Activated CD4-positive, alpha-beta memory T cell treated with anti-CD3 and anti-CD28 coated beads, Interleukin-2, amount 10 ng/mL, durations not matched to agents 7 days and 5 days (primary cell): ENCODE measurements at regions not wholly inside any gene's neighbourhood (a gene's known extent, or its start where the extent isn't known, plus 50 kb on each side); places are given as distances from the start of the nearest gene placed in this dataset.

ENCODE experiments used
- CTCF ChIA-PET: fragments of 350-600 bp; sonication (Branson Sonifier 250); formaldehyde crosslinking; loops from one replicate; lab custom pipeline; 2021; ENCODE audit warnings: antibody characterized with exemption, inconsistent platforms; lab: Charles Lee
- POLR2A ChIA-PET: fragments of 350-600 bp; sonication (Branson Sonifier 250); formaldehyde crosslinking; loops from one replicate; lab custom pipeline; 2021; ENCODE audit warnings: antibody characterized with exemption; lab: Charles Lee
- DNase-seq: peaks from one replicate; pipeline ENCODE4 v3.0.0-alpha.2; 2020
- H3K27ac Mint-ChIP-seq: one replicate; pipeline ENCODE4 v1.8.0; 2021; ENCODE audit warnings: mild to moderate bottlenecking, mixed read lengths
- H3K27me3 Mint-ChIP-seq: one replicate; pipeline ENCODE4 v1.8.0; 2021; ENCODE audit warnings: mixed read lengths
- H3K36me3 Mint-ChIP-seq: one replicate; pipeline ENCODE4 v1.8.0; 2021; ENCODE audit warnings: low read depth, mixed read lengths
- H3K4me1 Mint-ChIP-seq: one replicate; pipeline ENCODE4 v1.8.0; 2021; ENCODE audit warnings: mixed read lengths
- H3K4me3 Mint-ChIP-seq: one replicate; pipeline ENCODE4 v1.8.0; 2021; ENCODE audit warnings: mild to moderate bottlenecking, mixed read lengths
- H3K9me3 Mint-ChIP-seq: one replicate; pipeline ENCODE4 v1.8.0; 2021; ENCODE audit warnings: mixed read lengths

DNA sequence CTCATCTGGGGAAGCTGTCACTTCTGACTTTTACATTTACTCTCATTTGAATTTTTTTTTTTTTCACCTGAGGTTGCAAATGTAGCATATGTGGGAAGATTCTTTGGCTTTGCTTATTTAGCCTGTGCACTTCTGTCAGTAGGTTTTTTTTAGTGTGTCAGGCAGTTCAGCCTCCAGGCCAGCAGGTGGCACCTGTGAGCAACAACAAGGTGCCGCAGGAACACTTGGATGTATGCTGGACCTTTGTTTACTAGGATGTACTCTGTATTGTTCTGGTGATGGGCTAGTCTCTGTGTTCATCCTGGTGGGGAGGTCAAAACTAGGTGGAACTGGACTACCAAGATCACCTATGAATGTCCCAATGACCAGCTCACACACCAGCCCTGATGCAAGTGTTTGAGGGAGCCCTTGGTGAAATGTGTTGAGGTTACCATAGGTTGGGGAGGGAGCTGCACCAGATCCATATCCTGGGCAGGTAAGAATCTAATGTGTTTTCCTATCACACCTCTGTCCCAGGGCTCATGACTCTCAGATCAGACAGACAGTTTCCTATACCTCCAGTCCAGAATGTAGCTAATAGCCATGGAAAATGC lies 618.2 kb downstream of the BRINP3 start:
- POLR2A ChIA-PET: no interaction called here
- peak; percentile 20 for DNase-seq
- no peaks in the 10 kb centered on the region for H3K27me3 Mint-ChIP-seq
- CTCF ChIA-PET: interaction anchor here (0.7 to 0.8 kb wide), 2 partner anchors 9 to 12 kb away, joined by 3 to 4 read pairs; no protein-coding TSS in a partner anchor
- no peak overlapping the region for H3K4me3 Mint-ChIP-seq
- no peaks in the 10 kb centered on the region for H3K4me1 Mint-ChIP-seq
- no peak overlapping the region for H3K27ac Mint-ChIP-seq
- no peaks in the 10 kb centered on the region for H3K36me3 Mint-ChIP-seq
- peaks cover 7% of the 10 kb centered on the region for H3K9me3 Mint-ChIP-seq

- no peaks in the 10 kb centered on the region for H3K4me1 Mint-ChIP-seq
- H3K4me3 Mint-ChIP-seq: no peak overlapping the region
- no peak for DNase-seq
- ChIA-PET CTCF (no interaction called here), POLR2A (no interaction called here)
- no peaks in the 10 kb centered on the region for H3K36me3 Mint-ChIP-seq
- H3K9me3 Mint-ChIP-seq: no peaks in the 10 kb centered on the region
- no peaks in the 10 kb centered on the region for H3K27me3 Mint-ChIP-seq
- no peak overlapping the region for H3K27ac Mint-ChIP-seq
These were observed 611.1 kb downstream of the BRINP3 start for GRCh38 chr1:189866606-189867005.

DNA sequence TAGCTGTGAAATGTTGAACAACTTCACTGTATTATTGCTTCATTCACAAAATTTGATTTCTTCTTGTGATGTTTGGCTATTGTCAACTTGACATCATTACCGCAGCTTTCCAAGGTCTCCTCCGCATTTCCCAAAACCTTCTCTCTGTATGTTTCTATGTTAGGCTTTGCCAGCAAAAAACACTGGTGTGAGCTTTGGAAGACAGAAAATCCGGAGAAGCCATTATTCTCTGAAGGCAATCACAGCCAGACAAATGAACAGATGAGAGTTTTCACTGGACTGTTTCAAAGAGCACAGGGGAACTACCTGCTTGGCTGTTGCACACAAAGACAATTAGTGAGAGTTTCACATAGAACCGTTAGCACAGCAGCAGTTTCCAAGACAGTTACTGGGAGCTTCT lies 609.6 kb downstream of the BRINP3 start:
- DNase-seq: no peak
- no peak overlapping the region for H3K4me3 Mint-ChIP-seq
- no peaks in the 10 kb centered on the region for H3K9me3 Mint-ChIP-seq
- H3K36me3 Mint-ChIP-seq: no peaks in the 10 kb centered on the region
- ChIA-PET POLR2A (no interaction called here), CTCF (interaction anchor here (1.7 kb wide), 1 partner anchor 8 kb away, joined by 4 read pairs; no protein-coding TSS in a partner anchor)
- H3K4me1 Mint-ChIP-seq: no peaks in the 10 kb centered on the region
- H3K27me3 Mint-ChIP-seq: no peaks in the 10 kb centered on the region
- no peak overlapping the region for H3K27ac Mint-ChIP-seq

DNA sequence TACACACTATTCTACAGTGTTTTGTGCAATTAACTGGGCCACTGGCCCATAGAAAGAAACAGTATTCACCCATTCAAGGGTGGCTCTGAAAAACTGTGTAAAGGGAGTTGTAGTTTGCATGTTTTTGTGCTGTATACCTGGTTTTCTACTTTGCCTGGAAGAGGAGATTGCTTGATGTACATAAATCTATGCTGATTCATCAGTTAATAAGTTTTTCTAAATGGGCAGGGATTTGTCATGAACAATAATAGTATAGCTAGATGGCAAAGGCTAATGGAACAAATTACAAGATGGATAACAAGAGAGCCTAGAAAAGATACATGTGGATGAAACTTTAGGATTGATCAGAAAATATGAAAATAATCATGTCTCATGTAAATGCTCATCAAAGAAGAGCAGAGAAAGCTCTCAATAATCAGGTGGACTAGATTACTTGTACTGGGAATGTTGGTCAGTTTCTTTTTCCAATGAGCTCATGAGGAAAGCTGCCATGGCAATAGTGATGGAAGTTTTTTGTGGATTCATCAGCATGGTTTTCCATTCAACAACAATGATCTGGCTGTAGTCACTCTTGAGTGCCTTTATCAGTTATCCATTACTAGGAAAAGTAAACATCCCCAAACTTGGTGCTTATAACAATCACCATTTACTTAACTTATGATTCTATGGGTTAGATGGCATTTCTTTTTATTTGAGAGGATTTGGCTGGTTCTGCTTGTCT lies 602.8 kb downstream of the BRINP3 start:
- ChIA-PET POLR2A (no interaction called here), CTCF (no interaction called here)
- Mint-ChIP-seq H3K9me3 (no peaks in the 10 kb centered on the region), H3K4me3 (no peak overlapping the region), H3K4me1 (no peaks in the 10 kb centered on the region), H3K36me3 (no peaks in the 10 kb centered on the region), H3K27me3 (no peaks in the 10 kb centered on the region), H3K27ac (no peak overlapping the region)
- no peak for DNase-seq

DNA sequence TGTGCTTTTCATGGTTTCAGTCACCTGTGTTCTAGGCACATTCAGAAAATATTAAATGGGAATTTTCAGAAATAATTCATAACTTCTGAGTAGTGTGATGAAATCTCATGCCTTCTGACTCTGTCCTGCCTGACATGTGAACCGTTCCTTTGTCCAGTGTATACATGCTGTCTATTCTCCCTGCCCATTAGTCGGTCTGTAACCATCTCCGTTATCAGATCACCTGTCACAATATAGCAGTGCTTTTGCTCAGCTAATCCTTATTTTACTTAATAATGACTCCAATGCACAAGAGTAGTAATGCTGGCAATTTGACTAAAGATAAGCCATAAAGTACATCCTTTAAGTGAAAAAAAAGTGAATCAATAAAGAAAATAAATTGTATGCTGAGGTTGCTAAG lies 597.5 kb downstream of the BRINP3 start:
- Mint-ChIP-seq H3K4me3 (no peak overlapping the region), H3K27me3 (no peaks in the 10 kb centered on the region), H3K9me3 (peaks cover 5% of the 10 kb centered on the region), H3K36me3 (no peaks in the 10 kb centered on the region), H3K27ac (no peak overlapping the region), H3K4me1 (no peaks in the 10 kb centered on the region)
- POLR2A ChIA-PET: no interaction called here
- CTCF ChIA-PET: no interaction called here
- DNase-seq: no peak

- CTCF ChIA-PET: no interaction called here
- Mint-ChIP-seq H3K4me1 (no peaks in the 10 kb centered on the region), H3K9me3 (peaks cover 8% of the 10 kb centered on the region), H3K36me3 (no peaks in the 10 kb centered on the region), H3K27ac (no peak overlapping the region), H3K27me3 (no peaks in the 10 kb centered on the region), H3K4me3 (no peak overlapping the region)
- DNase-seq: no peak
- POLR2A ChIA-PET: no interaction called here
These were observed 577.8 kb downstream of the BRINP3 start for GRCh38 chr1:189899686-189900425.

DNA sequence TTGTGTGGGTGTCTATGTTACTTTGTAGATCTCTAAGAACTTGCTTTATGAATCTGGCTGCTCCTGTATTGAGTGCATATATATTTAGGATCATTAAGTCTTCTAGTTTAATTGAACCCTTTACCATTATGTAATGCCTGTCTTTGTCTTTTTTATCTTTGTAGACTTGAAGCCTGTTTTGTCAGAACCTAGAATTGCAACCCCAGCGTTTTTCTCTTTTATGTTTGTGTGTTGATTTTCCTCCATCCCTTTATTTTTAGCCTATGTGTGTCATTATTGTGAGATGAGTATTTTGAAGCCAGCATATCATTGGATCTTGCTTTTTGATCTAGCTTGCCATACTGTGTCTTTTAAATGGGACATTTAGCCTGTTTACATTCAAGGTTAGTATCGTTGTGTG lies 573.2 kb downstream of the BRINP3 start:
- Mint-ChIP-seq H3K27me3 (no peaks in the 10 kb centered on the region), H3K4me3 (no peak overlapping the region), H3K36me3 (no peaks in the 10 kb centered on the region), H3K9me3 (peaks cover 14% of the 10 kb centered on the region), H3K27ac (no peak overlapping the region), H3K4me1 (no peaks in the 10 kb centered on the region)
- DNase-seq: no peak
- ChIA-PET POLR2A (no interaction called here), CTCF (no interaction called here)

- H3K4me1 Mint-ChIP-seq: no peaks in the 10 kb centered on the region
- H3K27me3 Mint-ChIP-seq: no peaks in the 10 kb centered on the region
- H3K4me3 Mint-ChIP-seq: no peak overlapping the region
- POLR2A ChIA-PET: no interaction called here
- no peaks in the 10 kb centered on the region for H3K36me3 Mint-ChIP-seq
- CTCF ChIA-PET: no interaction called here
- H3K27ac Mint-ChIP-seq: no peak overlapping the region
- no peak for DNase-seq
- peaks cover 13% of the 10 kb centered on the region for H3K9me3 Mint-ChIP-seq
These were observed 569.6 kb downstream of the BRINP3 start for GRCh38 chr1:189908113-189908512.

DNA sequence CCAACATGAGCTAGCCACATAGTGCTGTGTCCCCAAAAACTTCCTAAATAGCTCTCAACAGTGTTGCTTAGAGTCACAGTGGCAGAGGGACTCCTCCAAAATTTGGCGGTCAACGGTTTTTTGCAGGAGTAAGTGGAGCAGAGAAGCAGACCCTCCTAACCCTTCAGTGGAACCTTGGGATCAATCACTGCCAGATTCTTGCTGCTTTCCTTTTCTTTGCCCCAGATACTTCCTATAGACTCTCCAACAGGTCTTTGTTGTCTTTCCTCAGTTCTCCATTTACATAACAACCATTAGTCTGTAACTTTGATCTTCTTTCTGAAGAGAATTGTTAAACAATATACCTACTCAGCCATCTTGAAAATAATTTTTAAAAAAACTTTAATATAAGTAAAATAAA lies 556.1 kb downstream of the BRINP3 start:
- ChIA-PET CTCF (no interaction called here), POLR2A (no interaction called here)
- Mint-ChIP-seq H3K27me3 (no peaks in the 10 kb centered on the region), H3K4me3 (no peak overlapping the region), H3K9me3 (peaks cover 10% of the 10 kb centered on the region), H3K4me1 (no peaks in the 10 kb centered on the region), H3K27ac (no peak overlapping the region), H3K36me3 (no peaks in the 10 kb centered on the region)
- DNase-seq: no peak

DNA sequence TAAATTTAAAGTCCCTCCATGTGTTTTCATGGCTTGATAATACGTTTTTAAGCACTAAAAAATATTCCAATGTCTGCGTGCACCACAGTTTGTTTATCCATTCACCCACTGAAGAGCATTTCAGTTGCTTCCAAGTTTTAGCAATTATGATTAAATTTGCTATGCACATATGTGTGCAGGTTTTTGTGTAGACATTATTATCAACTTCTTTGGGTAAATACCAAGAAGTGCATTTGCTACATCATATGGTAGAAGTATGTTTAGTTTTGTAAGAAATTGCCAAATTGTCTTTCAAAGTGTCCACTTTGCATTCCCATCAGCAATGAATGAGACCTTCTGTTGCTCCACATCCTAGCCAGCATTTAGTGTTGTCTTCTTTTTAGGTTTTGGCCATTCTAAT lies 550.0 kb downstream of the BRINP3 start:
- H3K27me3 Mint-ChIP-seq: no peaks in the 10 kb centered on the region
- no peak overlapping the region for H3K27ac Mint-ChIP-seq
- DNase-seq: no peak
- H3K9me3 Mint-ChIP-seq: peaks cover 4% of the 10 kb centered on the region
- no peaks in the 10 kb centered on the region for H3K36me3 Mint-ChIP-seq
- H3K4me1 Mint-ChIP-seq: no peaks in the 10 kb centered on the region
- no peak overlapping the region for H3K4me3 Mint-ChIP-seq
- CTCF ChIA-PET: no interaction called here
- POLR2A ChIA-PET: no interaction called here

DNA sequence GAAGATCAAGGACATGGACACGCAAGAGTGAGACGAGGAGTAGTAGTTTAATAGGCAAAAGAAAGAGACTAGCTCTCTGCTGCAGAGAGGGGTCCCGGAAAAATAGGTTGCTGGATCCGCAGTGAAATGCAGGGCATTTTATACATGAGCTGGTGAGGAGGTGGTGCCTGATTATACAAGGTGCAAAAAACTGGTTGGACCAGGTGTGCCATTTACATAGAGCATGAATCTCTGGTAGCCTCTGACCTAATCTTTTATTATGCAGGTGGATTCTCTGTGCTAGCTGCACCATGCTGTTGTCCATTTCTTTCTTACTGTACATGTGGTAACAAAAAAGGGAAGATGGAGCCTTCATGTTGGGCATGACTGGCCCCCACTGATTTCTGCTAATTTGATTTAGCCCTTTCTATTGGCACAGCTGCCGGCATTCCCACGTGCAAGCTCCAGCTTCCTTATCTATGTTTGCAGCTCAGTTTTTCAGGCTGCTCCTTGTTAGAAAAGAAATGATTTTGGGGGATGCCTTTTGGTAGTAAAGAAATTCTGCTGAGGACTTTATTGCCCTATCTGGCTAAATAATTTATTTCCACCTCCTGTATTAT lies 548.1 kb downstream of the BRINP3 start:
- no peaks in the 10 kb centered on the region for H3K4me1 Mint-ChIP-seq
- no peaks in the 10 kb centered on the region for H3K36me3 Mint-ChIP-seq
- H3K27ac Mint-ChIP-seq: no peak overlapping the region
- peaks cover 7% of the 10 kb centered on the region for H3K9me3 Mint-ChIP-seq
- CTCF ChIA-PET: no interaction called here
- H3K4me3 Mint-ChIP-seq: no peak overlapping the region
- no peak for DNase-seq
- no peaks in the 10 kb centered on the region for H3K27me3 Mint-ChIP-seq
- POLR2A ChIA-PET: no interaction called here

DNA sequence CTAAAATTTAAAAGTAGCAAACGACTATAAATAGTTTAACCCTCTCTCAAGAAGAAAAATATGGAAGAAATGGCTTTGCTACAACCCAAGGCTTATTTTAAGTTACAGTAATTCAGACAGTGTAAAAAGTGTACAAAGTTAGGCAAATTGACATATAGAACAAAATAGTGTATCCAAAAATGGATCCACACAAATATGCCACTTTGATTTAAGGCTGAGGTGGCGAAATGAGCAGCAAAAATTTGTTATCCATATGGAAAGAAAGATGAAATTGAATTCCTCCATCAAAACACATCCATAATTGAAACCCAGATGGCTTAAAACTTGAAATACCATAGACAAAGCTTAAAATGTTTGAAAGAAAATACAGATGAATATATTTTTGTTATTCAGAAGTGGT lies 540.8 kb downstream of the BRINP3 start:
- no peak for DNase-seq
- no peak overlapping the region for H3K4me3 Mint-ChIP-seq
- no peaks in the 10 kb centered on the region for H3K27me3 Mint-ChIP-seq
- peaks cover 12% of the 10 kb centered on the region for H3K9me3 Mint-ChIP-seq
- H3K4me1 Mint-ChIP-seq: no peaks in the 10 kb centered on the region
- H3K36me3 Mint-ChIP-seq: no peaks in the 10 kb centered on the region
- ChIA-PET CTCF (no interaction called here), POLR2A (no interaction called here)
- H3K27ac Mint-ChIP-seq: no peak overlapping the region

- Mint-ChIP-seq H3K9me3 (peaks cover 6% of the 10 kb centered on the region), H3K36me3 (no peaks in the 10 kb centered on the region), H3K4me1 (no peaks in the 10 kb centered on the region), H3K27ac (no peak overlapping the region), H3K4me3 (no peak overlapping the region), H3K27me3 (no peaks in the 10 kb centered on the region)
- ChIA-PET CTCF (no interaction called here), POLR2A (no interaction called here)
- no peak for DNase-seq
These were observed 537.7 kb downstream of the BRINP3 start for GRCh38 chr1:189939967-189940366.
